Aorta (tissue), 5 donors: ENCODE measurements at regions not wholly inside any gene's neighbourhood (a gene's known extent, or its start where the extent isn't known, plus 50 kb on each side); places are given as distances from the start of the nearest gene placed in this dataset.

ENCODE experiments used
- ATAC-seq: fragments of 200-7000 bp; cut with Tn5 transposase; one replicate; pipeline ENCODE4 v1.9.1; 2022; ENCODE audit warnings: moderate library complexity; ENCODE audit not compliant: low FRiP score
- DNase-seq, 2 donors: peaks; one replicate each; pipeline ENCODE4 v3.0.0-alpha.2; 2020
- H3K27ac ChIP-seq, 2 donors: one replicate each; pipeline ENCODE4 v1.5.1; 2013; ENCODE audit warnings: low read length in 2 of 2, mild to moderate bottlenecking in 2 of 2, moderate library complexity in 2 of 2, control low read depth in 1 of 2, inconsistent platforms in 1 of 2, low read depth in 1 of 2
- H3K27me3 ChIP-seq, 2 donors: one replicate each; pipeline ENCODE4 v1.6.1; 2013; ENCODE audit warnings: control low read depth in 1 of 2, low read length in 1 of 2, mild to moderate bottlenecking in 1 of 2, moderate library complexity in 1 of 2; ENCODE audit not compliant: insufficient read depth in 2 of 2, control insufficient read depth in 1 of 2
- H3K36me3 ChIP-seq, 2 donors: one replicate each; pipeline ENCODE4 v1.6.1; 2013; ENCODE audit warnings: control low read depth in 1 of 2, low read length in 1 of 2, mild to moderate bottlenecking in 1 of 2; ENCODE audit not compliant: insufficient read depth in 2 of 2, control insufficient read depth in 1 of 2
- H3K4me1 ChIP-seq, 2 donors: one replicate each; pipeline ENCODE4 v1.6.1; 2013; ENCODE audit warnings: low read length in 2 of 2, control low read depth in 1 of 2, mild to moderate bottlenecking in 1 of 2, moderate library complexity in 1 of 2; ENCODE audit not compliant: insufficient read depth in 2 of 2, control insufficient read depth in 1 of 2
- H3K4me3 ChIP-seq, 2 donors: one replicate each; pipeline ENCODE4 v1.5.1; 2013; ENCODE audit warnings: low read length in 2 of 2, control low read depth in 1 of 2, mild to moderate bottlenecking in 1 of 2
- H3K9me3 ChIP-seq: one replicate; pipeline ENCODE4 v1.6.1; 2013; ENCODE audit warnings: mild to moderate bottlenecking, low read length; ENCODE audit not compliant: control insufficient read depth
- WGBS, 2 donors: extraction: QIAGEN DNeasy Blood & Tissue Kit; methylation state at CpG; one replicate each; pipeline ENCODE4 v1.1.7; 2013; 5-methylcytosine and 5-hydroxymethylcytosine counted together
- intact Hi-C, 2 donors: fragments of 100-400 bp; cut with DNase I; formaldehyde crosslinking; loops; one replicate each; pipeline versions ENCODE4 v1.14.2 to v1.15.0; 2022
- donor health status: healthy with polysubstance abuse.
- donor health status: Bipolar disorder and iron deficiency.
- donor health status: DM: no; HTN: no; CAD: no.
- donor health status: DM: no; HTN: no; CAD: no.
- donor health status: DM: yes; HTN: yes; CAD: no.

DNA sequence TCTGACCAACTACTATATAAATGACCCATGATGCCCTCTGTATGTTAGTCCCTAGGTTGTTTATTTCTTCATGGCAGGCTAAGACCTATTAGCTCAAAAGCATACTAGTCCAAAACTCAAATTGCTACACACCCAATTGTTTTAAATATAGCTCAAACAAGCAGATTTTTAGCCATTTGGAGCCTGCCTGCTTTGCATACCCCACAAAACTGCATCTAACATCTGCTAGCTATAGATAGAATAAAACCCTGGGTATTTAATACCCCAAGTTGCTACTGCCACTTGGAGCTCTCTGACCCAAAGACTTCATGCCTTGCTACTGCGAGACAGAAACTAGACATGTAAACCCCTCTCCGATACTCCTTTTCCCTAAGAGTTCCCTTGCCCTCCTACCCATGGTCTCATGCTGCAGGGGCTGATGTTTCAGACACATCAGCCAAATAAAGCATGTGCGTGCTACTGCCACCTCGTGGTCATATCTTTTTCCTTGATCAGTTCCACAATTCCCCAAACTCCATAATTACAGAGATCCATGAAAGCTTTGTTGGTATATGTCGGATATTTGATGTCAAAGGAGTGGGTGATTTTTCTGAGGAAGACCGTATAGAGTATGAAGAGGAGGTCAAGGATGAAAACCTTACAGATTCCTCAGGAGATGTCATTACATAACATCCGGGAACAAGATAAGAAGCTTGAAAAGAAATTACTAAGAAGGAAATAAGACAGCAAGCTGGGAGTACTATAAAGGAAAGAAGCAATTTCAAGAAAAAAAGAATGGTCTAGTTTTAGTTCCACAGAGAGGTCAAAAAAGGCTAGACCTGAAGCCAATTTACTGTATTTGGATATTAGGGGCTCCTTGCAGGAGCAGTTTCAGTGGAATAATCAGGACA, 386.6 kb downstream of the SH2D4B start:
- 38 to 43% methylated on average over 7 of the region's 7 CpGs for WGBS, 2 donors

DNA sequence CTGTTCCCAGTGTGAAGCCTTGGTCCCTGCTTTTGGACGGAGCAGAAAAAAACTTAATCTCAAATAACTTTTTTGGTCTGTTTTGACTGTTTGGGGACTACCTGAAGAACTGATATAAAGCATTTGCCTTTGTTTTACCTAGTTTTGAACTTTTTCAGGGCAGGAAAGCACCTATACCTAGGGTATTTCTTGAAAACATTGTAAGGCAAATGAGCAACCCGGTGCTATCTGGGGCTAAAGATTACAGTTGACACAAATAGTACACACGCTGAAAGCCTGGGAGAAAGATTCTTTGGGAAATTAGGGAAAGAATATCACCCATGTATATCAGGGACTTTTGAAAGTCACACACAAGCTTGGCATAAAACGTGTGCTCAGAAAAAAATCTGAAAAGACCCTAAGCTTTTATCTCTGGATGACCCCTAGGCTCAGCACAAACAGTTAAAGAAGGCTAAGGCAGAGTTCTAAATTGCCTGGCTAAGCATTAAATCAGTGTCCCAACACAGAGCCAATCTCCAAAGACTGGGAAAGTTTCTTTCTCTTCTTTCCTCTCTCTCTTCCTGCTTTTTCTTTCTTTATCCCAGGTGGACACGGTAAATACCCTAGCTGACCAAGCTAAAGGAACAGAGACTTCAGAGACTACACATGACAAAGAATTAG, 389.8 kb downstream of the SH2D4B start:
- no peaks in the 10 kb centered on the region for H3K9me3 ChIP-seq
- no peaks in the 10 kb centered on the region for H3K36me3 ChIP-seq
- H3K27me3 ChIP-seq = no peaks in the 10 kb centered on the region
- no peak overlapping the region for H3K27ac ChIP-seq
- no peaks in the 10 kb centered on the region for H3K4me1 ChIP-seq
- ATAC-seq (no peak), DNase-seq (no peak)
- intact Hi-C loops = loop anchor here in 1 of 2 donors (10.0 kb wide), 1 partner anchor 233 kb away; no protein-coding TSS in a partner anchor
- no peak overlapping the region for H3K4me3 ChIP-seq
- WGBS, 2 donors = 41 to 45% methylated on average over 5 of the region's 5 CpGs

More for the DNA sequence above, 386.6 kb downstream of the SH2D4B start:
- ATAC-seq (peak; percentile 62), DNase-seq (no peak)
- Histone ChIP-seq H3K36me3 (no peaks in the 10 kb centered on the region), H3K9me3 (no peaks in the 10 kb centered on the region), H3K27ac (no peak overlapping the region), H3K4me1 (no peaks in the 10 kb centered on the region), H3K27me3 (no peaks in the 10 kb centered on the region), H3K4me3 (no peak overlapping the region)
- intact Hi-C loops = loop anchor here (2.0 to 10.0 kb wide), 3 partner anchors 230 to 262 kb away; no protein-coding TSS in a partner anchor

DNA sequence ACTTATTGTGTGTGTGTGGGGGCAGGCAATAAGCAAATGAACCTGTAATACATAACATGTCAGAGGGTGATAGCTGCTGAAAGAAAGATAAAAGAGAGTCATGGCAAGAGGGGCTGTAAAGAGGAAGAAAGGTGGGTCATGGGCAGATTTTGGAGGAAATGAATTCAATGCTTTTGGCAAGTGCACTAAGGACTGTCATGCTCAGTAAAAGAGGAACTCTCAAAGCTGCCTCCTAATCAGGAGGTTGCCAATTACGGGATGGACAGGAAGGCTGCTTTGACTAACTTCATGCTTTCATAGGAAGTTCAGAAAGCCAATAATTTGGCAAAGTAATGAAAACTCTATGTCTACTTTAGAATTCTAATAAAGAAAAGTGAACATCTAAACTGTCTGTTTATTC, 401.2 kb downstream of the SH2D4B start:
- ATAC-seq (no peak), DNase-seq (no peak)
- intact Hi-C loops = no loop called here
- H3K4me3 ChIP-seq = no peak overlapping the region
- H3K27me3 ChIP-seq = no peaks in the 10 kb centered on the region
- no peak overlapping the region for H3K27ac ChIP-seq
- H3K4me1 ChIP-seq = no peaks in the 10 kb centered on the region
- H3K9me3 ChIP-seq = no peaks in the 10 kb centered on the region
- 76 to 85% methylated on average over 1 of the region's 1 CpG for WGBS, 2 donors
- no peaks in the 10 kb centered on the region for H3K36me3 ChIP-seq

DNA sequence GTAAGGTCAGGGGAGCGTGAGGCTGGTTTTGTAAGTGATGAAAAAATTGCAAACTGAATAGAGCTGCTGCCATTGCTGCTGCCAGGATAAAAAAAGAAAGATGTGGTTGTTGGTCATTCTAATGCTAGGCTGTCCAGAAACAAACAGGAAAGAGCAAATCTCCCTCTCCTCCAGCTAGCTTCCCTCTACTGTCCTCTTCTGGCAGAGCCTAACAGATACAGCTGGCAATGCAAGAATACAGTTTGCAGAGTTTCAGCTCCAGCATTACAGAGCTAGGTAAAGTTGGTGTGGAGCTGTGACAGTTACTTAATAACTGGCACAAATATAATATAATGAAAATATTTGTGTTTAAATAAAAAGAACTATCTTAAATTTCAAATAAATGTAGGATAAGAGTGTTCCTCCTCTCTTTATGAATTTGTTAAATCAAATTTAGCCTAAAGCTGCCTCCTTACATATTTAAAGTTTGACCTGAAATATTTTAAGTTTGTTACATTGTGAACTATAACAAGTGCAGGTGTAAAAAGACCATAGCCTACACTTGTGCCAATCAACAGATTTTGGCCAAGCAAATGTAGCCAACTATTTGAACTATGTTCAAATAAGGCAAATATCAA, 407.7 kb downstream of the SH2D4B start:
- ATAC-seq (peak; percentile 55), DNase-seq (no peak)
- Histone ChIP-seq H3K27me3 (no peaks in the 10 kb centered on the region), H3K27ac (no peak overlapping the region), H3K9me3 (no peaks in the 10 kb centered on the region), H3K4me3 (no peak overlapping the region), H3K36me3 (no peaks in the 10 kb centered on the region), H3K4me1 (no peaks in the 10 kb centered on the region)
- intact Hi-C loops = no loop called here
- WGBS, 2 donors = 13 to 31% methylated on average over 1 of the region's 1 CpG

DNA sequence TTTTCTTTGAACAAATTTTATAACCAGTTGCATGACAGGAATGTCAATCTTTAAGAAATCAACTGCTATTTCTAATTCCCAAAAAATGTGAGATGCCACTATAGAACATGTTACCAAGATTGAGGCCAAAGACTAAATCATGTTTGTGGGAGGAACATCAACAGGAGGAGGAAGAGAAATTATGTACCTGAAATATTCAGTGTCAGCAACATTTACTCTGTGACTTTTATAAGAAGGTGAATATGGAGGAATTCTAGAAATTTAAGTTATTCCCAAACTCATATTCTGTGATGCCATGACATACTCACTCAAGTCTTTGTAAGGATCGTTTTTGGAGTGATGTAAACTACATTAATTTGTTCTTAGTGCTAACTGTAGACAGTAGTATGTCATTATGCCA, 408.4 kb downstream of the SH2D4B start:
- no peaks in the 10 kb centered on the region for H3K9me3 ChIP-seq
- no peaks in the 10 kb centered on the region for H3K36me3 ChIP-seq
- intact Hi-C loops = no loop called here
- no peak overlapping the region for H3K4me3 ChIP-seq
- H3K27me3 ChIP-seq = no peaks in the 10 kb centered on the region
- ATAC-seq (no peak), DNase-seq (no peak)
- H3K27ac ChIP-seq = no peak overlapping the region
- no peaks in the 10 kb centered on the region for H3K4me1 ChIP-seq
- WGBS, 2 donors = 44 to 49% methylated on average over 1 of the region's 1 CpG

DNA sequence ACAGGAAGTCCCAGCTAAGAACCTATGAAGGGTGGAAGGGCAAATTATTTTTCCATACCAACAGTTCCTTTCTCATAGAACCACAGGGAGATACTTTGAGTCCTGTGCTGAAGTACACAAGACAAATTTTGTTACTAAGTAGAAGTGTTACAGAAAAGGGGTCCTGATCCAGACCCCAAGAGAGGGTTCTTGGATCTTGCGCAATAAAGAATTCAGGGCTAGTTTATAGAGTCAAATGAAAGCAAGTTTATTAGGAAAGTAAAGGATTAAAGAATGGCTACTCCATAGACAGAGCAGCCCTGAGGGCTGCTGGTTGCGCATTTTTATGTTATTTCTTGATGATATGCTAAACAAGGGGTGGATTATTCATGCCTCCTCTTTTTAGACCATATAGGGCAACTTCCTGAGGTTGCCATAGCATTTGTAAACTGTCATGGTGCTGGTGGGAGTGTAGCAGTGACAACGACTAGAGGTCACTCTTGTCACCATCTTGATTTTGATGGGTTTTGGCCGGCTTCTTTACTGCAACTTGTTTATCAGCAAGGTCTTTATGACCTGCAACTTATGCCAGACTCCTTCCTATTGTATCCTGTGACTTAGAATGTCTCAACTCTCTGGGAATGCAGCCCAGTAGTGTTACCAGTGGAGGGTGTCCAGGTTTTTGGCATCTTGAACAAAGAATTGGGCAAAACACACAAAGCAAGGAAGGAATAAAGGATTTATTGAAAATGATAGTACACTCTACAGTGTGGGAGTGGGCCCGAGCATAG, 409.4 kb downstream of the SH2D4B start:
- H3K4me1 ChIP-seq = no peaks in the 10 kb centered on the region
- no peak for DNase-seq
- H3K4me3 ChIP-seq = no peak overlapping the region
- H3K27me3 ChIP-seq = no peaks in the 10 kb centered on the region
- no peak for ATAC-seq
- no peaks in the 10 kb centered on the region for H3K9me3 ChIP-seq
- H3K36me3 ChIP-seq = no peaks in the 10 kb centered on the region
- no peak overlapping the region for H3K27ac ChIP-seq
- 90 to 91% methylated on average over 5 of the region's 5 CpGs for WGBS, 2 donors
- intact Hi-C loops = no loop called here

DNA sequence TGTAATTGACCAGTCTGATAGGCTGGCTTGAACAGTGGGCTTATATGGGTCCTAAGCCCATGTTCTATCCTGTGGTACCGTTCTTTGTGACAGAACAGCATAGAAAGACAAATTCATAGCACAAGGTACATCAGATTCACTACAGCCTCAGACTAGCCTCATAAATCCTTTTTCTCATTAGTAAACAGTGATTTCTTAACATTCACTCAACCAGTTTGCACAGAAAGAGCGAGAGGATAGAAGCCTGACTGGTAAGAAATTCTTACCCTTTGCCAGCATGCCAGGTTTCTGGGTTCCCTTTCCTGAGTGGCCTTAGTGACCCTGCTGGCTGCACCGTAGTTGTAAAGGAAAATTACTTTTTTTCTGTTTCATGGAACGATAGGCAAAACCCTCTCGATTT, 412.1 kb downstream of the SH2D4B start:
- Histone ChIP-seq H3K27me3 (no peaks in the 10 kb centered on the region), H3K9me3 (no peaks in the 10 kb centered on the region), H3K36me3 (no peaks in the 10 kb centered on the region), H3K4me1 (no peaks in the 10 kb centered on the region), H3K4me3 (no peak overlapping the region), H3K27ac (no peak overlapping the region)
- no peak for DNase-seq
- intact Hi-C loops = no loop called here
- ATAC-seq = no peak
- 94 to 95% methylated on average over 5 of the region's 5 CpGs for WGBS, 2 donors

DNA sequence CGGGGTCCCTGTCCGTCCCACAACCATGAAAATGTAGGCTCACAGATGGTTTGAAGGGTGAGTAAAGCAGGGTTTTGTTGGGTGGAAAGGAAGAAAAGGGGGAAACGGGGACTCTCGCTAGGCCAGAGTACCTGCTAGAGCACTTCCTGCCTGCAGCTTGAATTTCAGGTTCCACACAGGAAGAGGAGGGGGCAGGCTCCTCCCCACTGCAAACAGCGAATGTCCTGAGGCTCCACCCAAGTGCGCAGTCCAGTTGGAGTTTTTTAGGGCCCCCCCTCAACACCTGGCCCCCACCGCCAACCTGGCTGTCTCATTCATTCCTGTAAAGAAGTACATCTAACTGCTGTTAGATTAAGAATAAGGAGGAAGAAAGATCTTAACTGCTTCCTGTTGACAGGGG, 414.7 kb downstream of the SH2D4B start:
- no peaks in the 10 kb centered on the region for H3K4me1 ChIP-seq
- no peaks in the 10 kb centered on the region for H3K9me3 ChIP-seq
- 86 to 92% methylated on average over 7 of the region's 7 CpGs for WGBS, 2 donors
- intact Hi-C loops = no loop called here
- no peaks in the 10 kb centered on the region for H3K27me3 ChIP-seq
- H3K4me3 ChIP-seq = no peak overlapping the region
- no peak overlapping the region for H3K27ac ChIP-seq
- H3K36me3 ChIP-seq = no peaks in the 10 kb centered on the region
- no peak for DNase-seq
- ATAC-seq = no peak
